IMR-90 (cell line): ENCODE measurements at regions not wholly inside any gene's neighbourhood (a gene's known extent, or its start where the extent isn't known, plus 50 kb on each side); places are given as distances from the start of the nearest gene placed in this dataset.

Experiments used
- ATAC-seq: fragments of 200-7000 bp; cut with Tn5 transposase; 2 replicates; pipeline ENCODE4 v1.9.1; 2020; ENCODE audit warnings: low read depth, mild to moderate bottlenecking, moderate library complexity
- BruUV-seq: library from RNA; stranded (reverse); fragments of 400-500 nt; replicated peaks from 2 replicates; lab custom pipeline; 2021; lab: Mats Ljungman, UMichigan
- CTCF ChIA-PET: fragments of 300-600 bp; formaldehyde crosslinking; extraction: SDS; loops from one replicate; lab custom pipeline; 2021; ENCODE audit warnings: antibody characterized with exemption; lab: Yijun Ruan, JAX
- POLR2A ChIA-PET: fragments of 300-600 bp; sonication (Branson Sonifier 250); formaldehyde crosslinking; loops from one replicate; lab custom pipeline; 2022; ENCODE audit warnings: antibody characterized with exemption; ENCODE audit not compliant: unreplicated experiment; lab: Charles Lee
- DNase-seq: peaks from one replicate; pipeline ENCODE4 v3.0.0; 2013
- H2AFZ ChIP-seq: replicated peaks from 2 replicates; pipeline ENCODE3; 2013; ENCODE audit warnings: low read length, mild to moderate bottlenecking; ENCODE audit not compliant: poor library complexity
- H2AK5ac ChIP-seq: 2 replicates; pipeline ENCODE4 v1.6.1; 2013; ENCODE audit warnings: low read depth, low read length, inconsistent platforms
- H2AK9ac ChIP-seq: replicated peaks from 2 replicates; pipeline ENCODE3; 2013; ENCODE audit warnings: mild to moderate bottlenecking, low read depth, low read length, moderate library complexity; ENCODE audit not compliant: poor library complexity
- H2BK120ac ChIP-seq: 2 replicates; pipeline ENCODE4 v1.6.1; 2013; ENCODE audit warnings: low read depth, low read length, inconsistent platforms
- H2BK15ac ChIP-seq: 3 replicates; pipeline ENCODE4 v1.6.1; 2013; ENCODE audit warnings: low read depth, low read length, inconsistent platforms
- H2BK20ac ChIP-seq: 2 replicates; pipeline ENCODE4 v1.6.1; 2013; ENCODE audit warnings: low read depth, mild to moderate bottlenecking, inconsistent platforms, low read length, moderate library complexity
- H2BK5ac ChIP-seq: 2 replicates; pipeline ENCODE4 v1.6.1; 2013; ENCODE audit warnings: mild to moderate bottlenecking, low read depth, low read length, inconsistent platforms; ENCODE audit not compliant: poor library complexity, severe bottlenecking
- H3K14ac ChIP-seq: replicated peaks from 2 replicates; pipeline ENCODE4 v1.6.1; 2013; ENCODE audit warnings: low read depth, low read length, inconsistent platforms
- H3K18ac ChIP-seq: 2 replicates; pipeline ENCODE4 v1.6.1; 2013; ENCODE audit warnings: low read depth, low read length, control low read depth
- H3K23ac ChIP-seq: 2 replicates; pipeline ENCODE4 v1.6.1; 2013; ENCODE audit warnings: low read depth, low read length, inconsistent platforms
- H3K27ac ChIP-seq: 2 replicates; pipeline ENCODE4 v1.5.1; 2013; ENCODE audit warnings: mild to moderate bottlenecking, control low read depth, low read length; ENCODE audit not compliant: insufficient read depth
- H3K27me3 ChIP-seq: 2 replicates; pipeline ENCODE4 v1.6.1; 2013; ENCODE audit warnings: low read length; ENCODE audit not compliant: control insufficient read depth, insufficient read depth
- H3K36me3 ChIP-seq: 2 replicates; pipeline ENCODE4 v1.6.1; 2013; ENCODE audit warnings: low read length, mixed read lengths; ENCODE audit not compliant: control insufficient read depth, insufficient read depth
- H3K4ac ChIP-seq: 2 replicates; pipeline ENCODE4 v1.6.1; 2013; ENCODE audit warnings: low read depth, low read length, inconsistent platforms
- H3K4me1 ChIP-seq: 2 replicates; pipeline ENCODE4 v1.6.1; 2013; ENCODE audit warnings: low read length, mixed read lengths; ENCODE audit not compliant: control insufficient read depth, insufficient read depth
- H3K4me2 ChIP-seq: 2 replicates; pipeline ENCODE4 v1.6.1; 2013; ENCODE audit warnings: low read depth, mild to moderate bottlenecking, control low read depth, low read length, moderate library complexity
- H3K4me3 ChIP-seq: 2 replicates; pipeline ENCODE4 v1.5.1; 2013; ENCODE audit warnings: low read depth, mild to moderate bottlenecking, control low read depth, low read length, moderate library complexity; ENCODE audit not compliant: insufficient read depth
- H3K56ac ChIP-seq: 2 replicates; pipeline ENCODE4 v1.6.1; 2013; ENCODE audit warnings: low read length, inconsistent platforms; ENCODE audit not compliant: insufficient read depth; ENCODE audit errors: extremely low read depth
- H3K79me1 ChIP-seq, 2 experiments: 2 replicates each; pipeline ENCODE4 v1.6.1; 2013; ENCODE audit warnings: low read length in 2 of 2, inconsistent platforms in 1 of 2, low read depth in 1 of 2
- H3K9ac ChIP-seq: 2 replicates; pipeline ENCODE4 v1.6.1; 2013; ENCODE audit warnings: low read depth, low read length, control low read depth
- H3K9me1 ChIP-seq: 2 replicates; pipeline ENCODE4 v1.6.1; 2013; ENCODE audit warnings: low read length, inconsistent platforms; ENCODE audit not compliant: insufficient read depth
- H3K9me3 ChIP-seq: 2 replicates; pipeline ENCODE4 v1.6.1; 2013; ENCODE audit warnings: low read length; ENCODE audit not compliant: control insufficient read depth, insufficient read depth
- H4K20me1 ChIP-seq: 2 replicates; pipeline ENCODE4 v1.6.1; 2013; ENCODE audit warnings: low read length, inconsistent platforms; ENCODE audit not compliant: insufficient read depth
- H4K5ac ChIP-seq: 2 replicates; pipeline ENCODE4 v1.6.1; 2013; ENCODE audit warnings: mild to moderate bottlenecking, low read depth, low read length, control low read depth
- H4K8ac ChIP-seq, 2 experiments: 2 replicates each; pipeline ENCODE4 v1.6.1; 2013; ENCODE audit warnings: low read depth in 2 of 2, low read length in 2 of 2, control low read depth in 1 of 2, inconsistent platforms in 1 of 2
- H4K91ac ChIP-seq: 2 replicates; pipeline ENCODE4 v1.6.1; 2013; ENCODE audit warnings: low read depth, low read length, inconsistent platforms; ENCODE audit not compliant: insufficient read depth
- BHLHE40 ChIP-seq: fragments of 150-350 bp; IDR thresholded peaks from 2 replicates; pipeline ENCODE4 v1.6.1; 2016; ENCODE audit warnings: mild to moderate bottlenecking, low read depth, low read length
- CEBPB ChIP-seq: IDR thresholded peaks from 2 replicates; pipeline ENCODE4 v1.6.1; 2012; ENCODE audit warnings: low read depth, low read length, improper control_type of control experiment
- CHD1 ChIP-seq: IDR thresholded peaks from 2 replicates; pipeline ENCODE4 v1.6.1; 2012; ENCODE audit warnings: low read depth, low read length, improper control_type of control experiment
- CTCF ChIP-seq: conservative IDR thresholded peaks from 2 replicates; pipeline ENCODE4 v1.5.1; 2012; ENCODE audit warnings: mild to moderate bottlenecking, low read depth, low read length, improper control_type of control experiment
- FOS ChIP-seq: fragments of 150-350 bp; IDR thresholded peaks from 2 replicates; pipeline ENCODE4 v1.6.1; 2016; ENCODE audit warnings: low read depth, low read length
- MAFK ChIP-seq: IDR thresholded peaks from 2 replicates; pipeline ENCODE4 v1.6.1; 2012; ENCODE audit warnings: low read depth, low read length, improper control_type of control experiment
- MAZ ChIP-seq: IDR thresholded peaks from 2 replicates; pipeline ENCODE4 v1.6.1; 2012; ENCODE audit warnings: low read depth, mild to moderate bottlenecking, low read length, improper control_type of control experiment, moderate library complexity, borderline replicate concordance
- MXI1 ChIP-seq: IDR thresholded peaks from 2 replicates; pipeline ENCODE4 v1.6.1; 2012; ENCODE audit warnings: low read depth, mild to moderate bottlenecking, low read length, moderate library complexity, borderline replicate concordance
- NFE2L2 ChIP-seq: fragments of 150-350 bp; IDR thresholded peaks from 2 replicates; pipeline ENCODE4 v1.6.1; 2016; ENCODE audit warnings: low read depth, mild to moderate bottlenecking, low read length
- POLR2A ChIP-seq: IDR thresholded peaks from 2 replicates; pipeline ENCODE4 v1.6.1; 2012; ENCODE audit warnings: mild to moderate bottlenecking, low read depth, low read length
- RCOR1 ChIP-seq: IDR thresholded peaks from 2 replicates; pipeline ENCODE4 v1.6.1; 2012; ENCODE audit warnings: mild to moderate bottlenecking, low read length, improper control_type of control experiment; ENCODE audit not compliant: insufficient replicate concordance
- RFX5 ChIP-seq: IDR thresholded peaks from 2 replicates; pipeline ENCODE4 v1.8.0; 2012; ENCODE audit warnings: low read depth, mild to moderate bottlenecking, low read length, moderate library complexity
- SMC3 ChIP-seq: fragments of 150-350 bp; IDR thresholded peaks from 2 replicates; pipeline ENCODE4 v1.6.1; 2016; ENCODE audit warnings: low read depth, mild to moderate bottlenecking, antibody characterized with exemption, low read length, moderate library complexity
- WGBS, 2 experiments: methylation state at CpG; one replicate each; pipeline versions ENCODE4 v1.1.5 to v1.1.7; 2013; ENCODE audit warnings: missing lambda C conversion rate in 2 of 2; ENCODE audit not compliant: insufficient read length in 1 of 2; ENCODE audit errors: extremely low coverage in 2 of 2; 5-methylcytosine and 5-hydroxymethylcytosine counted together
- dilution Hi-C: fragments of 300-500 bp; cut with HindIII; formaldehyde crosslinking; loops from one replicate; pipeline ENCODE4 v1.14.3; 2018; ENCODE audit warnings: low sequenced_read_pairs; ENCODE audit not compliant: unreplicated experiment
- in situ Hi-C: fragments of 300-500 bp; cut with MboI; formaldehyde crosslinking; loops from 3 replicates; pipeline ENCODE4 v1.14.3; 2019; ENCODE audit warnings: low sequenced_read_pairs, inconsistent platforms, mixed read lengths
- intact Hi-C: fragments of 100-400 bp; cut with micrococcal nuclease; formaldehyde crosslinking; loops from 2 replicates; pipeline ENCODE4 v1.10.0; 2022
- TF ChIP-seq, protein P1 (sequence below): fragments of 150-350 bp; IDR thresholded peaks from 2 replicates; pipeline ENCODE4 v1.6.1; 2017; ENCODE audit warnings: mild to moderate bottlenecking, antibody characterized with exemption, low read length, low read depth

DNA sequence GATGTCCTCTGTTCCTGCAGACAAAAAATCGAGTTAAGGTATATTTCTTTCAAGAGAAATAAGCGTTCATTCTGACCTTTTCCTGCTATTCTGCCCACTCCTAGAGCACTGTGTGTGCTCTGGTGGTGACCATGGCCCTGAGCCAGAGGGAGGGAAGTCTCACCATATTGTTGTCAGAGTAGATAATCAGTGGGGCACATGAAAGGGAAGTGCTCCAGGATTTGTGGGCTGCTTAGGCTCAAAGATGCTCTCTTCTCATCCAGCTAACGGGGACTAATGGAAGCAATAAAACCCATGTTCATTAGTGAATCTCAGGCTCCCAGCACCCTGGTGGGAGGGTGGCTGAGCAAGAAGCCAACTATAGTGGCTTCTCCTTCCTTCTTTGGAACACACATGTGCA lies 70.7 kb upstream of the EOMES start:
- no peak overlapping the region for H3K4me3 ChIP-seq
- H3K36me3 ChIP-seq: no peaks in the 10 kb centered on the region
- WGBS, 2 experiments: no CpG with 5 or more reads among the region's 3 CpGs
- no peak overlapping the region for H2AFZ ChIP-seq
- no peak overlapping the region for H2BK15ac ChIP-seq
- H3K9me3 ChIP-seq: no peaks in the 10 kb centered on the region
- H4K20me1 ChIP-seq: no peaks in the 10 kb centered on the region
- no peak overlapping the region for H3K18ac ChIP-seq
- no peak overlapping the region for H3K23ac ChIP-seq
- H3K4ac ChIP-seq: no peak overlapping the region
- intact Hi-C loops: no loop called here
- H2AK9ac ChIP-seq: no peak overlapping the region
- dilution Hi-C loops: no loop called here
- no peak for DNase-seq
- no peak overlapping the region for H4K91ac ChIP-seq
- no peak overlapping the region for H3K4me2 ChIP-seq
- H3K27ac ChIP-seq: no peak overlapping the region
- H3K9ac ChIP-seq: no peak overlapping the region
- ChIA-PET CTCF (no interaction called here), POLR2A (no interaction called here)
- H3K14ac ChIP-seq: no peak overlapping the region
- in situ Hi-C loops: no loop called here
- H3K27me3 ChIP-seq: no peaks in the 10 kb centered on the region
- no peak overlapping the region for H2BK120ac ChIP-seq
- H3K9me1 ChIP-seq: no peaks in the 10 kb centered on the region
- H4K5ac ChIP-seq: no peak overlapping the region
- H2AK5ac ChIP-seq: no peak overlapping the region
- H4K8ac ChIP-seq: no peak overlapping the region
- no peak overlapping the region for H3K56ac ChIP-seq
- H3K4me1 ChIP-seq: no peaks in the 10 kb centered on the region
- ATAC-seq: no peak
- no peaks in the 10 kb centered on the region for H3K79me1 ChIP-seq
- BruUV-seq: no TSS peak
- no peak overlapping the region for H2BK20ac ChIP-seq
- TF ChIP-seq MXI1 (no peak), POLR2A (no peak), RFX5 (no peak), RCOR1 (no peak), CTCF (no peak), MAZ (no peak), FOS (no peak), CHD1 (no peak), BHLHE40 (no peak), SMC3 (no peak), MAFK (no peak), CEBPB (no peak), NFE2L2 (no peak)
- TF ChIP-seq, protein P1, sequence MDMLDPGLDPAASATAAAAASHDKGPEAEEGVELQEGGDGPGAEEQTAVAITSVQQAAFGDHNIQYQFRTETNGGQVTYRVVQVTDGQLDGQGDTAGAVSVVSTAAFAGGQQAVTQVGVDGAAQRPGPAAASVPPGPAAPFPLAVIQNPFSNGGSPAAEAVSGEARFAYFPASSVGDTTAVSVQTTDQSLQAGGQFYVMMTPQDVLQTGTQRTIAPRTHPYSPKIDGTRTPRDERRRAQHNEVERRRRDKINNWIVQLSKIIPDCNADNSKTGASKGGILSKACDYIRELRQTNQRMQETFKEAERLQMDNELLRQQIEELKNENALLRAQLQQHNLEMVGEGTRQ: no peak
- H2BK5ac ChIP-seq: no peak overlapping the region
